Activated T-cell treated with anti-CD3 and anti-CD28 coated beads for 24 hours (primary cell): ENCODE measurements at regions not wholly inside any gene's neighbourhood (a gene's known extent, or its start where the extent isn't known, plus 50 kb on each side); places are given as distances from the start of the nearest gene placed in this dataset.
"Not testable (repeated sequence)": the region's sequence is repeated elsewhere in the genome, so short reads cannot be mapped to it uniquely, and the experiment has no call there.

Experiments
- DNase-seq: peaks from one replicate; pipeline ENCODE4 v3.0.0-alpha.2; 2020; ENCODE audit warnings: low read depth

DNA sequence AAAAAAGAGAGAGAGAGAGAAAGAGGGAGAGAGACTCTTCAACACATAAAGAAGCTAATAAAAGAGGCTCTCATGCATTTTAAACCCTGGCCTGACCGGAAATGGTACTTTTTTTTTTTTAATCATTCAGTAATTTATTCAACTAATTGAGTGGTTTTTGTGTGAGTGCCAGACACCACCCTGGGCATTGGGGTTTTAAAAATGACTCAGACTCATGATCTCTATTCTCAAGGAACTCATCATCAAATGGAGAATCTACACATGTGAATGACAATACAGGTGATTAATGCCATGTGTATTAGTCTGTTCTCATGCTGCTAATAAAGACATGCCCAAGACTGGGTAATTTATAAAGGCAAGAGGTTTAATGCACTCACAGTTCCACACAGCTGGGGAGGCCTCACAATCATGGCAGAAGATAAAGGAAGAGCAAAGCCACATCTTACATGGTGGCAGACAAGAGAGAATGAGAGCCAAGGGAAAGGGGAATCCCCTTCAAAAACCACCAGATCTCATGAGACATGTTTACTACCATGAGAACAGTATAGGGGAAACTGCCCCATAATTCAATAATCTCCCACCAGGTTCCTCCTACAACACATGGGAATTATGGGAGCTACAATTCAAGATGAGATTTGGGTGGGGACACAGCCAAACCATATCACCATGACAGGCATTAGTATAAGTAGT, 158.5 kb upstream of the AUTS2 start:
- DNase-seq = no peak

DNA sequence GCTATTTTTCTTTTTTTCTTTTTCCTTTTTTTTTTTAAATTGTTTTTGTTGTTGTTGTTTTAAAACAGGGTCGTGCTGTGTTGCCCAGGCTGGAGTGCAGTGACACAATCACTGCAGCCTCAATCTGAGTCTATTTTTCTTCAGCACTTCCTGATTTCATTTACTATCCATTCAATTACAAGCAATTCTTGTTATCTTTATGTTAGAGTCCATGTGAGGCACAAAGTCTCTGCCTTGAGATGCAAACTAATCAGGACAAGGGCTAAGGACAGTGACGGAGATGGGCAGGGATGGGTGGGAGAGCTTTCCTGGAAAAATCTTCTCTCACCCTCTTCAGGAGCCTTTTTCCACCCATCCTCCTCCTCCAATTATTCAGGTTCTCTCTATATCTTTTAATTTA, 157.3 kb upstream of the AUTS2 start:
- no peak for DNase-seq

GRCh38 chr7:69443136-69443535, 155.1 kb upstream of the AUTS2 start:
- no peak for DNase-seq

DNA sequence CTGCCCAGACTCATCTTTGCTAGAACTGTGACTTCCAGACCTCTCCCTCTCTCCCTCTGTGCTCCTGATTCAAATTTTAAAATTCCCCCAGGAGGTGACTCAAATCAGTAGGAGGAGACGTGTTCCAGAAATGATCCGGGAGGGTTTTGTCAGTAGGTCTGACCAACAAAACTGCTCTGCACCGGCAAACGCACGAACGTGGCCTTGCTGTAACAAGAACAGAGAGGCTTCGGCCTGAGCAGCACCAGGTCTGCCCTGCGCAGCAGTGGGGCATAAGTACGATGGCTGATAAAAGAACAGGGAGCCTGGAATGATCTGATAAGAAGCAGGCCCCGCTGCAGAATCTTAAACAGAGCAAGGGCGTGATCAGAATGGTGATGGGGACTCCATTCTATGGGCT, 152.7 kb upstream of the AUTS2 start:
- no peak for DNase-seq

DNA sequence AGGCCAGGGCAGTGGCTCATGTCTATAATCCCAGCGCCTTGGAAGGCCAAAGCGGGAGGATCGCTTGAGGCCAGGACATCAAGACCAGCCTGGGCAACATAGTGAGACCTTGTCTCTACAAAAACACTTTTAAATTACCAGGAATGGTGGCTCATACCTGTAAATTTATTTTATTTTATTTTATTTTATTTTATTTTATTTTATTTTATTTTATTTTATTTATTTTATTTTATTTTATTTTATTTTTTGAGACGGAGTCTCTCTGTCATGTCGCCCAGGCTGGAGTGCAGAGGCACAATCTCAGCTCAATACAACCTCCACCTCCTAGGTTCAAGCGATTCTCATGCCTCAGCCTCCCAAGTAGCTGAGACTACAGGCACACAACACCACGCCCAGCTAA, 152.1 kb upstream of the AUTS2 start:
- not testable (repeated sequence) for DNase-seq

- no peak for DNase-seq
Observed at GRCh38 chr7:69448071-69448470, 150.2 kb upstream of the AUTS2 start.

DNA sequence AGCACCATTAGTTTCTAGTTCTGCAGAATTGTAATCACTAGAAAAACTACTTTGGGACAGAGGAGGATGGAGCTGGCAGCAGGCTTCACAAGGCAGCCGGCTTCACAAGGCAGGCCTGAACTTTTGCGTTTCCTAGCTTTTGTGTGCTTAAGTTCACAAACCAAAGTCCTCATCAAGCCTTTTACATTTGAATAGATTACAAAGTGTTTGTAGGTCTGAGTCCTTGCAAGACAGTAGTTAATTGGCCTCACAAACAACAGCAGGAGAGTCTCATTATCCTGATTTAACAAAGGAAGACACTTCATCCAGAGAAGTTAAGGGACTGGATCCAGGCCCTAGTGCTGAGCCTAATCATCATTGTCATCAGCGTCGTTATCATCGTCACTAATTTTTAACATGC, 147.8 kb upstream of the AUTS2 start:
- DNase-seq = no peak

- DNase-seq = no peak
Observed at GRCh38 chr7:69451715-69452114, 146.6 kb upstream of the AUTS2 start.

- DNase-seq = no peak
Observed at GRCh38 chr7:69452797-69453196, 145.5 kb upstream of the AUTS2 start.

DNA sequence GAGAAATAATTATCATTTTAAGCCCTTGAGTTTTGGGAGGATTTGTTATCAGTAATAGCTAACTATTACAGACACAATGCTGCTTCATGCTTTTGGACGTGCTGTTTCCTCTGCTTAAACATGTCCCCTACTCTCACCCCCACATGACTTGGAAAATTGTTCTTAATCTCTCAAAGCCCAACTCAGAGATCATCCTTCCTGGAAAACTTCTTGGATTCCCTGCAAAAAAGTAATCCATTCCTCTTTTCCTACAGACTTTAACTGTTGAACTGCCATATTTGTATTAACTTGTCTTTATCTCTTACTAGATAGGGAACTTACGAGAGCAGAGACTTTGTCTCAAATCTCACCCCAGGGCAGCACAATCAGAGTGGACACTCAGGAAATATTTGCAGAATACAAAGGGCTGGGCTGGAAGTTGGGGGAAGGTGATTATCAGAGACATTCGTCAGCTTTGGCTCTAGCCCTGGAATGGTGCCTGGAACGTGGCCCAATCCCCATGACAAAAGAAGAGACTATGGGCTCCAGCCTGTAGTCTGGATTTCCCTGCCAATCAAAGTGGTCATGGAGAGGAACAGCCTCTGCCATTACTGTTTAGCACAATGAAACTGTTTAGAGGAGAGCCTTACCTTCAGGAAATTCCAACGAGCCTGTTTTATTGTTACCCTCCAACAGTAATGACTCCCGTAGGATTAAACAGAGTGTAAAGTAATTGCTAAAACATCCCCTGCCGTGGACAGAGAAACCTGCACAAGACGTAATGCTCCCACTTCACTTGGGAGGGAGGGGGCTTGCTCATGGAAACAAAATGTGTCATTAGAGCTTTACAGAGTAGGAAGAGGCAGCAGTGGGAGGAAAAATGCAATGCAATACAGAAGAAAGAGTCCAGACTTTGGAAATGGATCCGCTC, 140.4 kb upstream of the AUTS2 start:
- no peak for DNase-seq

DNA sequence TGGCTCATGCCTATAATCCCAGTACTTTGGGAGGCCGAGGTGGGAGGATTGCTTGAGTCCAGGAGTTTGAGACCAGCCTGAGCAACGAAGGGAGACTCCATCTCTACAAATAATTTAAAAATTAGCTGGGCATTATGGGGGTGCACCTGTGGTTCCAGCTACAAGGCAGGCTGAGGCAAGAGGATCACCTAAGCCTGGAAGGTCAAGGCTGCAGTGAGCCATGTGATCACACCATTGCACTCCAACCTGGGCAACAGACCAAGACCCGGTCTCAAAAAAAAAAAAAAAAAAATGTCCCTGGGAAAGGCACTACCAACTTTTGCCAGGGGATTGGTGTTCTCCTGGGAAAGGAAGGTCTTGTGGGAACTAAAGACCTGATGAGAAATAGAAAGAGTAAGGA, 134.2 kb upstream of the AUTS2 start:
- no peak for DNase-seq

- no peak for DNase-seq
Observed at GRCh38 chr7:69465262-69465661, 133.0 kb upstream of the AUTS2 start.

GRCh38 chr7:69467826-69468225, 130.4 kb upstream of the AUTS2 start:
- no peak for DNase-seq

- no peak for DNase-seq
Observed at GRCh38 chr7:69476416-69476815, 121.9 kb upstream of the AUTS2 start.

GRCh38 chr7:69482676-69483075, 115.6 kb upstream of the AUTS2 start:
- DNase-seq = no peak

DNA sequence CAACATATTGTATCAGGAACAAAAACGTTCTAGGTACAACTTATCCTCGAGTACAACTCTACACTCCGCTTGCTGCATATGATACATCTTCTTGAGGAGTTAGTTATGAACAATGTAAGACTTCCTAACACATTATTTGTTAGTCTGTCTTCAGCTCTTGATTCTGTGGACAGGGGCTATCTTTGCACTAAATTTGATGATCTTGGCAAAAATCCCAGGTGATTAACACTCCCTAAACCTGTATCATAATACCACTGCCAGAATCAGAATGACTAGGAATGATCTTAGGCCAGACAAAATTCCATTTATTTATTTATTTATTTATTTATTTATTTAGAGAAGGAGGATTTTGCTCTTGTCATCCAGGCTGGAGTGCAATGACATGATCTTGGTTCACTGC, 108.7 kb upstream of the AUTS2 start:
- no peak for DNase-seq

GRCh38 chr7:69498671-69499070, 99.6 kb upstream of the AUTS2 start:
- DNase-seq = no peak

DNA sequence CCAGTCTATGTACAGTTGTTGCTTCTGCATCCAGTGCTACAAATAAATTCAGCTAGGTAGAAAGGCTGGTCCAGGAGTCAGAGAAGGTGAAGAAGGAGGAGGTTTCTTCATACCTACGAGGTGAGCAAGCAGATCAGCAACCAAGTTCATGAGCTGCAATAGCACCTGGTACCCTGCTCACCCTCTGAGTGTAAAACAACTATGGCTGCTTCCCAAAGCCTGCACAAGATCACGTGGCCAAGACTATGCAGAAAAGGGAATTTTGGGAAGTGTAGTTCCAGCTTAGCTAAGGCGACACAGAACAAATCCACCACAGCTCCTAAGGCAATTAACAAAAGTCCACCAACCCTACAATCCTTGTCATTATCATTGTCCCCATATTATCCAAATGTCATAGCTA, 95.9 kb upstream of the AUTS2 start:
- DNase-seq = no peak

- DNase-seq = no peak
Observed at GRCh38 chr7:69504733-69505420, 93.4 kb upstream of the AUTS2 start.

- no peak for DNase-seq
Observed at GRCh38 chr7:69508736-69509135, 89.5 kb upstream of the AUTS2 start.

DNA sequence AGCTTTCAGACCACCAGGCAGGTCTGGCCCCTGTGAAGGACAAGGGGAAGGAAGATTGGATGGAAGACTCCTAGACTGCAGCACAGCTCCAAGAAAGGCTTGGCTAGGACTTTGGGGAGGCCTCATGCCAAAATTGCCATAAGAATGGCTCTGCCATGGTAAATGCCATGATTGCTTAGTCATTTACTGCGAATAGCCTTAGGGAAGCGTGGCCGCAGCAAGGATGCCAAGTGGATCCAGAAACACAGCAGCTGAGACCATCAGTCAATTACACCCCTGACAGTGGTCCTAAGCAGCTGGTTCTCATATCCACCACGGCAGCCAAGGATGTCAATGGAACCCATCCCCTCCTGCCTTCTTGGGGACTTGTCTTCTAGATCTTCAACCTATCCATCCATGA, 88.2 kb upstream of the AUTS2 start:
- no peak for DNase-seq

- no peak for DNase-seq
Observed at GRCh38 chr7:69515495-69516212, 82.6 kb upstream of the AUTS2 start.
